ENCODE measurements at regions not wholly inside any gene's neighbourhood (a gene's known extent, or its start where the extent isn't known, plus 50 kb on each side); places are given as distances from the start of the nearest gene placed in this dataset.

DNA sequence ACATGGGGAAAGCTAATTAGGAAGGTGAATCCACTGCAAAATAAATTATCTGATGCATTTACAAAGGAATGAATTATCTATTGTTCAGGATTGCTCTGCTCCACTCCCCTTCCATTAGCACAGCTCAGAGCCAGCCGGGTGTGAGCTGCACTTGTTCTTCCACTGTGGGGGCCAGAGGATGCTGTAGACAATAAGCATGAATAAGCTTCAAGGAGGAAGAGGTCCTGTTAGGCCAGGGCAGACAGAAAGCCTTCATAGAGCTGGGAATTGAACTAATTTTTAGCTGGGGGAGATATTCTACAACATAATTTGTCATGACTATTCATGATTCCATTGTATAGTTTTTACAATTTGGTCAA is 137.6 kb upstream of the MAX start:
- TF ChIP-seq, protein P1, sequence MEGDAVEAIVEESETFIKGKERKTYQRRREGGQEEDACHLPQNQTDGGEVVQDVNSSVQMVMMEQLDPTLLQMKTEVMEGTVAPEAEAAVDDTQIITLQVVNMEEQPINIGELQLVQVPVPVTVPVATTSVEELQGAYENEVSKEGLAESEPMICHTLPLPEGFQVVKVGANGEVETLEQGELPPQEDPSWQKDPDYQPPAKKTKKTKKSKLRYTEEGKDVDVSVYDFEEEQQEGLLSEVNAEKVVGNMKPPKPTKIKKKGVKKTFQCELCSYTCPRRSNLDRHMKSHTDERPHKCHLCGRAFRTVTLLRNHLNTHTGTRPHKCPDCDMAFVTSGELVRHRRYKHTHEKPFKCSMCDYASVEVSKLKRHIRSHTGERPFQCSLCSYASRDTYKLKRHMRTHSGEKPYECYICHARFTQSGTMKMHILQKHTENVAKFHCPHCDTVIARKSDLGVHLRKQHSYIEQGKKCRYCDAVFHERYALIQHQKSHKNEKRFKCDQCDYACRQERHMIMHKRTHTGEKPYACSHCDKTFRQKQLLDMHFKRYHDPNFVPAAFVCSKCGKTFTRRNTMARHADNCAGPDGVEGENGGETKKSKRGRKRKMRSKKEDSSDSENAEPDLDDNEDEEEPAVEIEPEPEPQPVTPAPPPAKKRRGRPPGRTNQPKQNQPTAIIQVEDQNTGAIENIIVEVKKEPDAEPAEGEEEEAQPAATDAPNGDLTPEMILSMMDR (IDR thresholded peaks at IDR 0.05) = no peak
- TF ChIP-seq POLR2AphosphoS5 (IDR thresholded peaks at IDR 0.05; ENCODE audit: low read depth, low read length) (no peak), TCF7L2 (IDR thresholded peaks at IDR 0.05; ENCODE audit: low read depth, low read length) (no peak)
- TF ChIP-seq, protein P2, sequence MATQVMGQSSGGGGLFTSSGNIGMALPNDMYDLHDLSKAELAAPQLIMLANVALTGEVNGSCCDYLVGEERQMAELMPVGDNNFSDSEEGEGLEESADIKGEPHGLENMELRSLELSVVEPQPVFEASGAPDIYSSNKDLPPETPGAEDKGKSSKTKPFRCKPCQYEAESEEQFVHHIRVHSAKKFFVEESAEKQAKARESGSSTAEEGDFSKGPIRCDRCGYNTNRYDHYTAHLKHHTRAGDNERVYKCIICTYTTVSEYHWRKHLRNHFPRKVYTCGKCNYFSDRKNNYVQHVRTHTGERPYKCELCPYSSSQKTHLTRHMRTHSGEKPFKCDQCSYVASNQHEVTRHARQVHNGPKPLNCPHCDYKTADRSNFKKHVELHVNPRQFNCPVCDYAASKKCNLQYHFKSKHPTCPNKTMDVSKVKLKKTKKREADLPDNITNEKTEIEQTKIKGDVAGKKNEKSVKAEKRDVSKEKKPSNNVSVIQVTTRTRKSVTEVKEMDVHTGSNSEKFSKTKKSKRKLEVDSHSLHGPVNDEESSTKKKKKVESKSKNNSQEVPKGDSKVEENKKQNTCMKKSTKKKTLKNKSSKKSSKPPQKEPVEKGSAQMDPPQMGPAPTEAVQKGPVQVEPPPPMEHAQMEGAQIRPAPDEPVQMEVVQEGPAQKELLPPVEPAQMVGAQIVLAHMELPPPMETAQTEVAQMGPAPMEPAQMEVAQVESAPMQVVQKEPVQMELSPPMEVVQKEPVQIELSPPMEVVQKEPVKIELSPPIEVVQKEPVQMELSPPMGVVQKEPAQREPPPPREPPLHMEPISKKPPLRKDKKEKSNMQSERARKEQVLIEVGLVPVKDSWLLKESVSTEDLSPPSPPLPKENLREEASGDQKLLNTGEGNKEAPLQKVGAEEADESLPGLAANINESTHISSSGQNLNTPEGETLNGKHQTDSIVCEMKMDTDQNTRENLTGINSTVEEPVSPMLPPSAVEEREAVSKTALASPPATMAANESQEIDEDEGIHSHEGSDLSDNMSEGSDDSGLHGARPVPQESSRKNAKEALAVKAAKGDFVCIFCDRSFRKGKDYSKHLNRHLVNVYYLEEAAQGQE (IDR thresholded peaks at IDR 0.05; ENCODE audit: insufficient read depth in 1 of 2, low read depth in 2 of 2, low read length in 1 of 2) = no peak

All from Panc1 (cell line).